ENCODE measurements at regions not wholly inside any gene's neighbourhood (a gene's known extent, or its start where the extent isn't known, plus 50 kb on each side); places are given as distances from the start of the nearest gene placed in this dataset.

- ATAC-seq (ENCODE audit: insufficient read depth, low read depth): no peak
- no peak overlapping the region for H3K27ac ChIP-seq (ENCODE audit: low read length)
- no peaks in the 10 kb centered on the region for H3K9me3 ChIP-seq (ENCODE audit: insufficient read depth, low read length, severe bottlenecking)
- no peaks in the 10 kb centered on the region for H3K36me3 ChIP-seq (ENCODE audit: insufficient read depth, low read length)
- H2AFZ ChIP-seq (ENCODE audit: low read depth, low read length): no peak overlapping the region
- H4K20me1 ChIP-seq (ENCODE audit: insufficient read depth, low read length): no peaks in the 10 kb centered on the region
- no peak overlapping the region for H3K4me3 ChIP-seq (ENCODE audit: low read depth in 1 of 2, low read length in 2 of 2)
- no peaks in the 10 kb centered on the region for H3K4me1 ChIP-seq (ENCODE audit: insufficient read depth, low read length)
- no peaks in the 10 kb centered on the region for H3K79me2 ChIP-seq (ENCODE audit: insufficient read depth, low read length)
- no peak for DNase-seq
- H3K4me2 ChIP-seq (ENCODE audit: insufficient read depth, low read length): no peak overlapping the region
- H3K9ac ChIP-seq (ENCODE audit: low read depth, low read length): no peak overlapping the region
- TF ChIP-seq EZH2 (IDR thresholded peaks at IDR 0.05; ENCODE audit: borderline replicate concordance, low read depth, low read length, severe bottlenecking) (no peak), CTCF (IDR thresholded peaks at IDR 0.05; ENCODE audit: borderline replicate concordance, extremely low read depth, low read length, poor library complexity, severe bottlenecking) (no peak)
- H3K27me3 ChIP-seq (ENCODE audit: insufficient read depth, low read length, poor library complexity): peaks cover 19% of the 10 kb centered on the region
Observed at GRCh38 chr3:38985981-38986380, 65.8 kb downstream of the SCN11A start.

GRCh38 chr3:38985581-38985980, 66.2 kb downstream of the SCN11A start:
- H3K27ac ChIP-seq (ENCODE audit: low read length): no peak overlapping the region
- TF ChIP-seq EZH2 (IDR thresholded peaks at IDR 0.05; ENCODE audit: borderline replicate concordance, low read depth, low read length, severe bottlenecking) (no peak), CTCF (IDR thresholded peaks at IDR 0.05; ENCODE audit: borderline replicate concordance, extremely low read depth, low read length, poor library complexity, severe bottlenecking) (no peak)
- no peak for ATAC-seq (ENCODE audit: insufficient read depth, low read depth)

GRCh38 chr3:38984731-38985130, 67.0 kb downstream of the SCN11A start:
- Histone ChIP-seq H3K9me3 (ENCODE audit: insufficient read depth, low read length, severe bottlenecking) (no peaks in the 10 kb centered on the region), H3K4me1 (ENCODE audit: insufficient read depth, low read length) (no peaks in the 10 kb centered on the region), H3K27ac (ENCODE audit: low read length) (no peak overlapping the region), H2AFZ (ENCODE audit: low read depth, low read length) (no peak overlapping the region), H3K4me2 (ENCODE audit: insufficient read depth, low read length) (no peak overlapping the region), H4K20me1 (ENCODE audit: insufficient read depth, low read length) (no peaks in the 10 kb centered on the region), H3K9ac (ENCODE audit: low read depth, low read length) (no peak overlapping the region), H3K27me3 (ENCODE audit: insufficient read depth, low read length, poor library complexity) (peaks cover 13% of the 10 kb centered on the region), H3K4me3 (ENCODE audit: low read depth in 1 of 2, low read length in 2 of 2) (no peak overlapping the region), H3K79me2 (ENCODE audit: insufficient read depth, low read length) (no peaks in the 10 kb centered on the region), H3K36me3 (ENCODE audit: insufficient read depth, low read length) (no peaks in the 10 kb centered on the region)
- ATAC-seq (ENCODE audit: insufficient read depth, low read depth) (no peak), DNase-seq (no peak)
- TF ChIP-seq EZH2 (IDR thresholded peaks at IDR 0.05; ENCODE audit: borderline replicate concordance, low read depth, low read length, severe bottlenecking) (no peak), CTCF (IDR thresholded peaks at IDR 0.05; ENCODE audit: borderline replicate concordance, extremely low read depth, low read length, poor library complexity, severe bottlenecking) (no peak)

More at GRCh38 chr3:38985581-38985980, 66.2 kb downstream of the SCN11A start:
- H2AFZ ChIP-seq (ENCODE audit: low read depth, low read length): no peak overlapping the region
- DNase-seq: no peak
- no peaks in the 10 kb centered on the region for H3K79me2 ChIP-seq (ENCODE audit: insufficient read depth, low read length)
- no peak overlapping the region for H3K4me2 ChIP-seq (ENCODE audit: insufficient read depth, low read length)
- H3K9me3 ChIP-seq (ENCODE audit: insufficient read depth, low read length, severe bottlenecking): no peaks in the 10 kb centered on the region
- H3K9ac ChIP-seq (ENCODE audit: low read depth, low read length): no peak overlapping the region
- no peak overlapping the region for H3K4me3 ChIP-seq (ENCODE audit: low read depth in 1 of 2, low read length in 2 of 2)
- no peaks in the 10 kb centered on the region for H4K20me1 ChIP-seq (ENCODE audit: insufficient read depth, low read length)
- H3K36me3 ChIP-seq (ENCODE audit: insufficient read depth, low read length): no peaks in the 10 kb centered on the region
- peaks cover 16% of the 10 kb centered on the region for H3K27me3 ChIP-seq (ENCODE audit: insufficient read depth, low read length, poor library complexity)
- no peaks in the 10 kb centered on the region for H3K4me1 ChIP-seq (ENCODE audit: insufficient read depth, low read length)

- no peaks in the 10 kb centered on the region for H3K9me3 ChIP-seq (ENCODE audit: insufficient read depth, low read length, severe bottlenecking)
- H3K4me2 ChIP-seq (ENCODE audit: insufficient read depth, low read length): no peak overlapping the region
- no peak overlapping the region for H3K9ac ChIP-seq (ENCODE audit: low read depth, low read length)
- no peaks in the 10 kb centered on the region for H3K79me2 ChIP-seq (ENCODE audit: insufficient read depth, low read length)
- no peak overlapping the region for H3K4me3 ChIP-seq (ENCODE audit: low read depth in 1 of 2, low read length in 2 of 2)
- peaks cover 15% of the 10 kb centered on the region for H3K27me3 ChIP-seq (ENCODE audit: insufficient read depth, low read length, poor library complexity)
- DNase-seq (no peak), ATAC-seq (ENCODE audit: insufficient read depth, low read depth) (no peak)
- no peaks in the 10 kb centered on the region for H4K20me1 ChIP-seq (ENCODE audit: insufficient read depth, low read length)
- no peak overlapping the region for H3K27ac ChIP-seq (ENCODE audit: low read length)
- H2AFZ ChIP-seq (ENCODE audit: low read depth, low read length): no peak overlapping the region
- no peaks in the 10 kb centered on the region for H3K36me3 ChIP-seq (ENCODE audit: insufficient read depth, low read length)
- TF ChIP-seq EZH2 (IDR thresholded peaks at IDR 0.05; ENCODE audit: borderline replicate concordance, low read depth, low read length, severe bottlenecking) (no peak), CTCF (IDR thresholded peaks at IDR 0.05; ENCODE audit: borderline replicate concordance, extremely low read depth, low read length, poor library complexity, severe bottlenecking) (no peak)
- H3K4me1 ChIP-seq (ENCODE audit: insufficient read depth, low read length): no peaks in the 10 kb centered on the region
Observed at GRCh38 chr3:38984110-38984509, 67.6 kb downstream of the SCN11A start.

Measured in DND-41 (cell line).